ENCODE measurements at regions not wholly inside any gene's neighbourhood (a gene's known extent, or its start where the extent isn't known, plus 50 kb on each side); places are given as distances from the start of the nearest gene placed in this dataset.
"Not testable (repeated sequence)": the region's sequence is repeated elsewhere in the genome, so short reads cannot be mapped to it uniquely, and the experiment has no call there.

- H3K4me1 Mint-ChIP-seq (ENCODE audit: low read depth, unreplicated experiment): no peaks in the 10 kb centered on the region
- TF ChIP-seq, protein P1, sequence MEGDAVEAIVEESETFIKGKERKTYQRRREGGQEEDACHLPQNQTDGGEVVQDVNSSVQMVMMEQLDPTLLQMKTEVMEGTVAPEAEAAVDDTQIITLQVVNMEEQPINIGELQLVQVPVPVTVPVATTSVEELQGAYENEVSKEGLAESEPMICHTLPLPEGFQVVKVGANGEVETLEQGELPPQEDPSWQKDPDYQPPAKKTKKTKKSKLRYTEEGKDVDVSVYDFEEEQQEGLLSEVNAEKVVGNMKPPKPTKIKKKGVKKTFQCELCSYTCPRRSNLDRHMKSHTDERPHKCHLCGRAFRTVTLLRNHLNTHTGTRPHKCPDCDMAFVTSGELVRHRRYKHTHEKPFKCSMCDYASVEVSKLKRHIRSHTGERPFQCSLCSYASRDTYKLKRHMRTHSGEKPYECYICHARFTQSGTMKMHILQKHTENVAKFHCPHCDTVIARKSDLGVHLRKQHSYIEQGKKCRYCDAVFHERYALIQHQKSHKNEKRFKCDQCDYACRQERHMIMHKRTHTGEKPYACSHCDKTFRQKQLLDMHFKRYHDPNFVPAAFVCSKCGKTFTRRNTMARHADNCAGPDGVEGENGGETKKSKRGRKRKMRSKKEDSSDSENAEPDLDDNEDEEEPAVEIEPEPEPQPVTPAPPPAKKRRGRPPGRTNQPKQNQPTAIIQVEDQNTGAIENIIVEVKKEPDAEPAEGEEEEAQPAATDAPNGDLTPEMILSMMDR (IDR thresholded peaks at IDR 0.05; ENCODE audit: partially characterized antibody, unreplicated experiment): no peak
- no peaks in the 10 kb centered on the region for H3K36me3 Mint-ChIP-seq (ENCODE audit: unreplicated experiment)
- H3K9me3 Mint-ChIP-seq (ENCODE audit: unreplicated experiment): no peaks in the 10 kb centered on the region
- H3K27me3 Mint-ChIP-seq (ENCODE audit: unreplicated experiment): no peaks in the 10 kb centered on the region
- no peak for DNase-seq
- no peak overlapping the region for H3K27ac Mint-ChIP-seq (ENCODE audit: unreplicated experiment)
- no peak overlapping the region for H3K4me3 Mint-ChIP-seq (ENCODE audit: unreplicated experiment)
Observed at GRCh38 chr4:96407225-96407624, 567.3 kb downstream of the PDHA2 start.

- no peak for DNase-seq
- TF ChIP-seq, protein P1 (IDR thresholded peaks at IDR 0.05; ENCODE audit: partially characterized antibody, unreplicated experiment): no peak
- no peaks in the 10 kb centered on the region for H3K9me3 Mint-ChIP-seq (ENCODE audit: unreplicated experiment)
- no peaks in the 10 kb centered on the region for H3K4me1 Mint-ChIP-seq (ENCODE audit: low read depth, unreplicated experiment)
- H3K27ac Mint-ChIP-seq (ENCODE audit: unreplicated experiment): no peak overlapping the region
- no peaks in the 10 kb centered on the region for H3K36me3 Mint-ChIP-seq (ENCODE audit: unreplicated experiment)
- no peaks in the 10 kb centered on the region for H3K27me3 Mint-ChIP-seq (ENCODE audit: unreplicated experiment)
- H3K4me3 Mint-ChIP-seq (ENCODE audit: unreplicated experiment): no peak overlapping the region
Observed at GRCh38 chr4:96407738-96408463, 568.0 kb downstream of the PDHA2 start.

DNA sequence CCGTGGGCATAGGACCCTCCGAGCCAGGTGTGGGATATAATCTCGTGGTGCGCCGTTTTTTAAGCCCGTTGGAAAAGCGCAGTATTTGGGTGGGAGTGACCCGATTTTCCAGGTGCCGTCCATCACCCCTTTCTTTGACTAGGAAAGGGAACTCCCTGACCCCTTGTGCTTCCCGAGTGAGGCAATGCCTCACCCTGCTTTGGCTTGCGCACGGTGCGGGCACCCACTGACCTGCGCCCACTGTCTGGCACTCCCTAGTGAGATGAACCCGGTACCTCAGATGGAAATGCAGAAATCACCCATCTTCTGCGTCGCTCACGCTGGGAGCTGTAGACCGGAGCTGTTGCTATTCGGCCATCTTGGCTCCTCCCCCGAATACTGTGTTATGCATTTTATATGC, 575.0 kb downstream of the PDHA2 start:
- not testable (repeated sequence) for H3K9me3 Mint-ChIP-seq (ENCODE audit: unreplicated experiment); H3K27ac Mint-ChIP-seq (ENCODE audit: unreplicated experiment); H3K4me1 Mint-ChIP-seq (ENCODE audit: low read depth, unreplicated experiment); DNase-seq; H3K36me3 Mint-ChIP-seq (ENCODE audit: unreplicated experiment); H3K4me3 Mint-ChIP-seq (ENCODE audit: unreplicated experiment); H3K27me3 Mint-ChIP-seq (ENCODE audit: unreplicated experiment)

GRCh38 chr4:96429657-96430056, 589.8 kb downstream of the PDHA2 start:
- Mint-ChIP-seq H3K27me3 (ENCODE audit: unreplicated experiment) (peaks cover 4% of the 10 kb centered on the region), H3K36me3 (ENCODE audit: unreplicated experiment) (no peaks in the 10 kb centered on the region), H3K4me1 (ENCODE audit: low read depth, unreplicated experiment) (peaks cover 22% of the 10 kb centered on the region), H3K9me3 (ENCODE audit: unreplicated experiment) (no peaks in the 10 kb centered on the region), H3K27ac (ENCODE audit: unreplicated experiment) (no peak overlapping the region), H3K4me3 (ENCODE audit: unreplicated experiment) (no peak overlapping the region)
- TF ChIP-seq, protein P1 (IDR thresholded peaks at IDR 0.05; ENCODE audit: partially characterized antibody, unreplicated experiment): no peak
- no peak for DNase-seq

DNA sequence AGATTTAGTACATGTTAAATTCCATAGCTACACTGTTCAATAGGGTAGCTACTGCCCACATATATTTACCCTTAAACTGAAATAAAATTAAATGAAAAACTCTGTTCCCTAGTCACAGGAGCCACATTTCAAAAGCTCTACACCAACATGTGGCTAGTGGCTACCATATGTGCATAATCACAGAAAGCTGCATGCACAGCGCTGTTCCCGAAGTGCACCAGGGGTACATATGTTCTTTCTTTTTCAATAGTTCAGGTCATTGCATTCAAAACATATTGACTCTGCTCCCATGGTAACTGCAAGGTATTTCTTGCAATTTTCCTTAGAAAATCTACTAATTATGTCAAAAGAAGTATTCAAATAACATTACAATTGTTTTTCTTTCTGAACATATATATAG, 591.2 kb downstream of the PDHA2 start:
- Mint-ChIP-seq H3K27me3 (ENCODE audit: unreplicated experiment) (peaks cover 4% of the 10 kb centered on the region), H3K27ac (ENCODE audit: unreplicated experiment) (peak overlapping the region; percentile 52), H3K36me3 (ENCODE audit: unreplicated experiment) (no peaks in the 10 kb centered on the region), H3K4me3 (ENCODE audit: unreplicated experiment) (no peak overlapping the region), H3K9me3 (ENCODE audit: unreplicated experiment) (no peaks in the 10 kb centered on the region), H3K4me1 (ENCODE audit: low read depth, unreplicated experiment) (peaks cover 22% of the 10 kb centered on the region)
- DNase-seq: no peak
- TF ChIP-seq, protein P1 (IDR thresholded peaks at IDR 0.05; ENCODE audit: partially characterized antibody, unreplicated experiment): no peak

Measured in glutamatergic neuron (in vitro differentiated cells).